Endothelial cell of umbilical vein (primary cell): ENCODE measurements at regions not wholly inside any gene's neighbourhood (a gene's known extent, or its start where the extent isn't known, plus 50 kb on each side); places are given as distances from the start of the nearest gene placed in this dataset.

ENCODE experiments used
- BruUV-seq: library from RNA; stranded (reverse); fragments of 400-500 nt; replicated peaks from 2 replicates; lab custom pipeline; 2021; lab: Mats Ljungman, UMichigan
- CTCF ChIA-PET: fragments of 300-600, 350-600 bp; sonication (Branson Sonifier 250); formaldehyde crosslinking; loops from one replicate; lab custom pipeline; 2021; ENCODE audit warnings: antibody characterized with exemption, inconsistent platforms; lab: Charles Lee
- POLR2A ChIA-PET: fragments of 300-600, 350-600 bp; sonication (Branson Sonifier 250); formaldehyde crosslinking; loops from one replicate; lab custom pipeline; 2021; ENCODE audit warnings: antibody characterized with exemption, inconsistent platforms; lab: Charles Lee
- DNase-seq: peaks from one replicate; pipeline ENCODE4 v3.0.0-alpha.2; 2011; ENCODE audit warnings: low read depth, low spot score
- FAIRE-seq: peaks from 2 replicates; lab custom pipeline; 2011; peaks lifted over from hg19 to GRCh38; lab: Jason Lieb, UNC
- H2AFZ ChIP-seq: 2 replicates; pipeline ENCODE4 v1.6.0; 2012; ENCODE audit warnings: low read depth, low read length, control low read depth, inconsistent platforms
- H3K27ac ChIP-seq: 2 replicates; pipeline ENCODE4 v1.5.1; 2011; ENCODE audit warnings: low read depth, mild to moderate bottlenecking, control low read depth, low read length, moderate library complexity; ENCODE audit not compliant: insufficient read depth
- H3K27me3 ChIP-seq, 2 experiments: 2 replicates each; pipeline versions ENCODE4 v1.6.0 to v1.6.1; 2011; ENCODE audit warnings: low read length in 2 of 2, mixed read lengths in 1 of 2; ENCODE audit not compliant: control insufficient read depth in 2 of 2, insufficient read depth in 2 of 2
- H3K36me3 ChIP-seq, 2 experiments: 2 replicates in 1 of 2; 3 replicates in 1 of 2; pipeline ENCODE4 v1.5.1; 2011; ENCODE audit warnings: low read length in 2 of 2, mild to moderate bottlenecking in 1 of 2, moderate library complexity in 1 of 2; ENCODE audit not compliant: control insufficient read depth in 2 of 2, insufficient read depth in 2 of 2; ENCODE audit errors: extremely low read depth in 1 of 2
- H3K4me1 ChIP-seq: 3 replicates; pipeline ENCODE4 v1.5.1; 2011; ENCODE audit warnings: mild to moderate bottlenecking, low read length; ENCODE audit not compliant: control insufficient read depth, insufficient read depth; ENCODE audit errors: extremely low read depth
- H3K4me2 ChIP-seq: 2 replicates; pipeline ENCODE4 v1.6.1; 2011; ENCODE audit warnings: low read length, control low read depth, mixed read lengths; ENCODE audit not compliant: insufficient read depth
- H3K4me3 ChIP-seq, 3 experiments: fragments of 200-600 bp in 1 of 3; sonication (generic), shearing (Covaris generic) in 1 of 3; replicated peaks in 1 of 3; 2 replicates each; pipeline ENCODE4 v1.5.1; 2011 to 2016; ENCODE audit warnings: control low read depth in 3 of 3, low read length in 3 of 3, mild to moderate bottlenecking in 2 of 3, inconsistent platforms in 1 of 3, low read depth in 1 of 3, moderate library complexity in 1 of 3; ENCODE audit not compliant: insufficient read depth in 1 of 3
- H3K79me2 ChIP-seq: 2 replicates; pipeline ENCODE4 v1.6.0; 2012; ENCODE audit warnings: low read length, inconsistent platforms; ENCODE audit not compliant: control insufficient read depth, insufficient read depth
- H3K9ac ChIP-seq: replicated peaks from 2 replicates; pipeline ENCODE3; 2011; ENCODE audit warnings: low read length, control low read depth; ENCODE audit not compliant: insufficient read depth; ENCODE audit errors: extremely low read depth
- H3K9me1 ChIP-seq: replicated peaks from 3 replicates; pipeline ENCODE4 v1.6.0; 2011; ENCODE audit warnings: mild to moderate bottlenecking, low read length; ENCODE audit not compliant: control insufficient read depth, insufficient read depth; ENCODE audit errors: extremely low read depth
- H3K9me3 ChIP-seq: replicated peaks from 2 replicates; pipeline ENCODE4 v1.5.1; 2012; ENCODE audit warnings: low read length, inconsistent platforms; ENCODE audit not compliant: control insufficient read depth, insufficient read depth
- H4K20me1 ChIP-seq: replicated peaks from 2 replicates; pipeline ENCODE3; 2011; ENCODE audit warnings: mild to moderate bottlenecking, low read length; ENCODE audit not compliant: control insufficient read depth, insufficient read depth; ENCODE audit errors: extremely low read depth
- CTCF ChIP-seq, 2 donors: IDR thresholded peaks; 1 replicate in 1 of 2; 2 replicates in 1 of 2; pipeline ENCODE4 v1.5.1; 2011; ENCODE audit warnings: low read length in 2 of 2, mild to moderate bottlenecking in 2 of 2, moderate library complexity in 2 of 2, control low read depth in 1 of 2, inconsistent platforms in 1 of 2, low read depth in 1 of 2; ENCODE audit not compliant: insufficient read depth in 1 of 2; ENCODE audit errors: extremely low read depth in 1 of 2
- EZH2 ChIP-seq: IDR thresholded peaks from 2 replicates; pipeline ENCODE4 v1.6.1; 2012; ENCODE audit warnings: borderline replicate concordance, low read depth, mild to moderate bottlenecking, moderate library complexity, low read length, inconsistent platforms; ENCODE audit not compliant: severe bottlenecking
- FOS ChIP-seq: IDR thresholded peaks from 2 replicates; pipeline ENCODE4 v1.6.1; 2011; ENCODE audit warnings: mild to moderate bottlenecking, low read length, moderate library complexity, borderline replicate concordance; ENCODE audit not compliant: insufficient read depth
- GATA2 ChIP-seq: IDR thresholded peaks from 2 replicates; pipeline ENCODE4 v1.7.0; 2011; ENCODE audit warnings: low read depth, mild to moderate bottlenecking, moderate library complexity, mixed read lengths, low read length; ENCODE audit not compliant: insufficient read length, insufficient read depth
- JUN ChIP-seq: IDR thresholded peaks from 2 replicates; pipeline ENCODE4 v1.6.1; 2011; ENCODE audit warnings: borderline replicate concordance, low read depth; ENCODE audit not compliant: insufficient read length, insufficient read depth
- MAX ChIP-seq: IDR thresholded peaks from 2 replicates; pipeline ENCODE4 v1.6.1; 2011; ENCODE audit not compliant: insufficient read depth, insufficient read length
- MYC ChIP-seq: IDR thresholded peaks from one replicate; pipeline ENCODE4 v1.6.1; 2011; ENCODE audit warnings: mild to moderate bottlenecking, low read depth, low read length
- POLR2A ChIP-seq: IDR thresholded peaks from 2 replicates; pipeline ENCODE4 v1.6.1; 2012; ENCODE audit warnings: low read depth, mild to moderate bottlenecking, control low read depth, low read length
- POLR2AphosphoS5 ChIP-seq: IDR thresholded peaks from 2 replicates; pipeline ENCODE4 v1.6.1; 2012; ENCODE audit warnings: low read depth, mild to moderate bottlenecking, control low read depth, low read length, moderate library complexity; ENCODE audit not compliant: insufficient read depth
- dilution Hi-C: fragments of 300-500 bp; cut with MboI; formaldehyde crosslinking; loops from one replicate; pipeline ENCODE4 v1.15.0; 2019; ENCODE audit warnings: low sequenced_read_pairs; ENCODE audit not compliant: extremely low pct_ligation_motif_present
- intact Hi-C: fragments of 100-400 bp; cut with micrococcal nuclease; formaldehyde crosslinking; loops from one replicate; pipeline ENCODE4 v1.10.0; 2022

GRCh38 chr3:132124096-132124495 lies 89.3 kb upstream of the CPNE4 start:
- Histone ChIP-seq H3K36me3 (no peaks in the 10 kb centered on the region), H3K9me3 (no peaks in the 10 kb centered on the region), H2AFZ (no peak overlapping the region), H3K4me3 (no peak overlapping the region), H3K9ac (no peak overlapping the region), H3K27ac (no peak overlapping the region), H4K20me1 (no peaks in the 10 kb centered on the region), H3K27me3 (peaks cover 4 to 7% of the 10 kb centered on the region in 2 experiments), H3K9me1 (no peaks in the 10 kb centered on the region), H3K4me2 (no peak overlapping the region), H3K79me2 (no peaks in the 10 kb centered on the region), H3K4me1 (no peaks in the 10 kb centered on the region)
- ChIA-PET CTCF (interaction anchor here (1.6 kb wide), 1 partner anchor 25 kb away, joined by 4 read pairs; no protein-coding TSS in a partner anchor), POLR2A (no interaction called here)
- no TSS peak for BruUV-seq
- DNase-seq (no peak), FAIRE-seq (no peak)
- intact Hi-C loops (no loop called here), dilution Hi-C loops (no loop called here)
- TF ChIP-seq POLR2AphosphoS5, result no peak
- TF ChIP-seq CTCF (IDR thresholded peaks at IDR 0.05; ENCODE audit: extremely low read depth in 1 of 2, insufficient read depth in 1 of 2, low read depth in 1 of 2, low read length in 2 of 2), result no peak
- no peak for TF ChIP-seq MAX
- TF ChIP-seq EZH2, result no peak
- no peak for TF ChIP-seq FOS
- no peak for TF ChIP-seq MYC
- TF ChIP-seq POLR2A, result no peak
- TF ChIP-seq JUN, result no peak
- TF ChIP-seq GATA2, result no peak
